Mucosa of rectum (tissue), 2 donors: ENCODE measurements at regions not wholly inside any gene's neighbourhood (a gene's known extent, or its start where the extent isn't known, plus 50 kb on each side); places are given as distances from the start of the nearest gene placed in this dataset.

Experiments used
- H3K27ac ChIP-seq, 2 donors: one replicate each; pipeline ENCODE4 v1.7.0; 2013; ENCODE audit warnings: inconsistent platforms in 2 of 2, low read depth in 2 of 2, low read length in 2 of 2
- H3K27me3 ChIP-seq, 2 donors: one replicate each; pipeline ENCODE4 v1.7.0; 2013; ENCODE audit warnings: low read length in 2 of 2; ENCODE audit not compliant: control insufficient read depth in 2 of 2, insufficient read depth in 2 of 2
- H3K36me3 ChIP-seq, 2 donors: one replicate each; pipeline ENCODE4 v1.7.0; 2013; ENCODE audit warnings: low read length in 2 of 2; ENCODE audit not compliant: control insufficient read depth in 2 of 2, insufficient read depth in 2 of 2
- H3K4me1 ChIP-seq, 2 donors: one replicate each; pipeline ENCODE4 v1.7.0; 2013; ENCODE audit warnings: low read length in 2 of 2, mild to moderate bottlenecking in 1 of 2; ENCODE audit not compliant: control insufficient read depth in 2 of 2, insufficient read depth in 2 of 2
- H3K4me3 ChIP-seq, 2 donors: one replicate each; pipeline ENCODE4 v1.7.0; 2013; ENCODE audit warnings: low read length in 2 of 2
- H3K9ac ChIP-seq, 2 donors: one replicate each; pipeline ENCODE4 v1.7.0; 2013; ENCODE audit warnings: low read length in 2 of 2, low read depth in 1 of 2, mild to moderate bottlenecking in 1 of 2
- H3K9me3 ChIP-seq, 2 donors: one replicate each; pipeline ENCODE4 v1.7.0; 2013; ENCODE audit warnings: low read length in 2 of 2; ENCODE audit not compliant: control insufficient read depth in 2 of 2
- donor health status: healthy.
- donor health status: Normal muscosa, but diverticular disease.

- H3K27ac ChIP-seq = no peak overlapping the region
Observed at GRCh38 chr3:116950301-116951055, 240.9 kb downstream of the TUSC7 start.

GRCh38 chr3:116951610-116952009 is 242.0 kb downstream of the TUSC7 start:
- Histone ChIP-seq H3K27me3 (no peaks in the 10 kb centered on the region), H3K9ac (no peak overlapping the region), H3K4me3 (no peak overlapping the region), H3K4me1 (no peaks in the 10 kb centered on the region), H3K27ac (no peak overlapping the region), H3K9me3 (no peaks in the 10 kb centered on the region), H3K36me3 (no peaks in the 10 kb centered on the region)

More at GRCh38 chr3:116950301-116951055, 240.9 kb downstream of the TUSC7 start:
- Histone ChIP-seq H3K4me3 (no peak overlapping the region), H3K9me3 (no peaks in the 10 kb centered on the region), H3K4me1 (no peaks in the 10 kb centered on the region), H3K27me3 (no peaks in the 10 kb centered on the region), H3K9ac (no peak overlapping the region), H3K36me3 (no peaks in the 10 kb centered on the region)

- no peak overlapping the region for H3K9ac ChIP-seq
- H3K36me3 ChIP-seq = no peaks in the 10 kb centered on the region
- H3K4me1 ChIP-seq = no peaks in the 10 kb centered on the region
- H3K27ac ChIP-seq = no peak overlapping the region
- no peaks in the 10 kb centered on the region for H3K27me3 ChIP-seq
- no peak overlapping the region for H3K4me3 ChIP-seq
- no peaks in the 10 kb centered on the region for H3K9me3 ChIP-seq
Observed at GRCh38 chr3:116958291-116958690, 248.7 kb downstream of the TUSC7 start.

- Histone ChIP-seq H3K4me3 (no peak overlapping the region), H3K4me1 (no peaks in the 10 kb centered on the region), H3K36me3 (no peaks in the 10 kb centered on the region), H3K9me3 (no peaks in the 10 kb centered on the region), H3K9ac (no peak overlapping the region), H3K27ac (no peak overlapping the region), H3K27me3 (no peaks in the 10 kb centered on the region)
Observed at GRCh38 chr3:116961106-116961505, 251.5 kb downstream of the TUSC7 start.

GRCh38 chr3:116963802-116964201 is 254.2 kb downstream of the TUSC7 start:
- H3K27me3 ChIP-seq = no peaks in the 10 kb centered on the region
- H3K4me1 ChIP-seq = no peaks in the 10 kb centered on the region
- H3K36me3 ChIP-seq = no peaks in the 10 kb centered on the region
- no peak overlapping the region for H3K4me3 ChIP-seq
- no peaks in the 10 kb centered on the region for H3K9me3 ChIP-seq
- no peak overlapping the region for H3K27ac ChIP-seq
- H3K9ac ChIP-seq = no peak overlapping the region

- Histone ChIP-seq H3K36me3 (no peaks in the 10 kb centered on the region), H3K27ac (no peak overlapping the region), H3K4me1 (no peaks in the 10 kb centered on the region), H3K4me3 (no peak overlapping the region), H3K9ac (no peak overlapping the region), H3K9me3 (no peaks in the 10 kb centered on the region), H3K27me3 (no peaks in the 10 kb centered on the region)
Observed at GRCh38 chr3:116966649-116967048, 257.1 kb downstream of the TUSC7 start.

GRCh38 chr3:116969135-116969534 is 259.6 kb downstream of the TUSC7 start:
- Histone ChIP-seq H3K4me3 (no peak overlapping the region), H3K9me3 (no peaks in the 10 kb centered on the region), H3K4me1 (no peaks in the 10 kb centered on the region), H3K36me3 (no peaks in the 10 kb centered on the region), H3K27ac (no peak overlapping the region), H3K27me3 (no peaks in the 10 kb centered on the region), H3K9ac (no peak overlapping the region)

- H3K4me1 ChIP-seq = no peaks in the 10 kb centered on the region
- no peaks in the 10 kb centered on the region for H3K27me3 ChIP-seq
- H3K36me3 ChIP-seq = no peaks in the 10 kb centered on the region
- H3K27ac ChIP-seq = no peak overlapping the region
- H3K9ac ChIP-seq = no peak overlapping the region
- no peaks in the 10 kb centered on the region for H3K9me3 ChIP-seq
- no peak overlapping the region for H3K4me3 ChIP-seq
Observed at GRCh38 chr3:116969646-116970045, 260.1 kb downstream of the TUSC7 start.

- no peaks in the 10 kb centered on the region for H3K4me1 ChIP-seq
- H3K36me3 ChIP-seq = no peaks in the 10 kb centered on the region
- H3K27me3 ChIP-seq = no peaks in the 10 kb centered on the region
- no peak overlapping the region for H3K4me3 ChIP-seq
- H3K9ac ChIP-seq = no peak overlapping the region
- H3K9me3 ChIP-seq = no peaks in the 10 kb centered on the region
- no peak overlapping the region for H3K27ac ChIP-seq
Observed at GRCh38 chr3:116971531-116971930, 262.0 kb downstream of the TUSC7 start.

GRCh38 chr3:116974702-116975101 is 265.1 kb downstream of the TUSC7 start:
- Histone ChIP-seq H3K27me3 (no peaks in the 10 kb centered on the region), H3K9me3 (no peaks in the 10 kb centered on the region), H3K27ac (no peak overlapping the region), H3K4me1 (no peaks in the 10 kb centered on the region), H3K4me3 (no peak overlapping the region), H3K36me3 (no peaks in the 10 kb centered on the region), H3K9ac (no peak overlapping the region)
